ENCODE measurements at regions not wholly inside any gene's neighbourhood (a gene's known extent, or its start where the extent isn't known, plus 50 kb on each side); places are given as distances from the start of the nearest gene placed in this dataset.
"Not testable (repeated sequence)": the region's sequence is repeated elsewhere in the genome, so short reads cannot be mapped to it uniquely, and the experiment has no call there.

DNA sequence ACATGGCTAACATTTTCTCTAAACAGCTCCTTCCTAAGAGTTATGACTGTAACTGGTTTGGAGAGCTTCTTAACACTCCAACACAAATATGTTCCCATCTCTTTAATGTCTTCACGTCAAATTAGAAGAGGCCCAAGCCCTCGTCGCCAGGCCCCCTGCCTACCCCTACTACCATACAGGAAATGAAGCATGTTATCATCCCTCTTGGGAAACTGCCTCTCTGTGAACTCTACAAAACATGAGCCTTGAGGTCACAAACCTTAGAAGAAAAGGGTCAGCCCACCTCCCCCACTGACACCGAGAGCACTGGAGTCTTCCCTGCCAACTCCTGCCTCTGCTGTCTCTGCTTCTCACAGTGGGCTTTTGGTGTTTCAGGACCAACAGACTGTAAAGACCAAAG, 243.1 kb upstream of the STT3B start:
- DNase-seq (ENCODE audit: low read depth) = no peak

DNA sequence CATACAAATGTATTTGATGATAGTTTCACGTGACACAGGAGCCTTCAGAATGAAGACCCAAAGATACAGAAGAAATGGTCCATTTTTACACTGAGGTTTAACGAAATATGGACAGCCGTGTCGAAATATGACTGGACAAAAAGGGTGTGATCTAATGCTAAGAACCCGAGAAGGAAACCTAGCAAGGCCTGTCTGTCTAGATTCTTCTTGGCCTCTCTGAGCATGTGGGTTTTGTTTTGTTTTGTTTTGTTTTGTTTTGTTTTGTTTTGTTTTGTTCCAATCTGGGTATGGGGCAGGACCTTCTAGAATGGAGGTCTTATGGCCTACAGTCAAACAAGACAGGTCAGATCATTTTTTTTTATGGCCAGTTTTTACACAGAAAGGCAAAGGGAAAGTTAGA, 242.7 kb upstream of the STT3B start:
- no peak for DNase-seq (ENCODE audit: low read depth)

DNA sequence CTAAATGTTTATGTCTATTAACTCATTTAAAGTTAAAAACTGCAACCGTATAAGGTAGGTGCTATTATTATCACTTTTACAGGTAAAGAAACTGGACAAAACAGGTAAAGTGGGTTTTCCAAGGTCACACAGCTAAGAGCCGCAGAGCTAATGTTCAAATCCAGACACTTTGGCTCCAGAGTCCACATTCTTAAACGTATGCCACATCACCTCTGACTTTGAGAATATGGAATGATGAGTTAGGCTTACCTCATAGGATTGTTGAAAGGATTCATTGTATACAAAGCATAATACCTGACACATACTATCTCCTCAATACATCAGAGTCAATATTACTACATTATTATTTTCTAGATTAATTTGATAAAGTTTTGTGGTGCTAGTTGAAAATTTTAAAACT, 240.9 kb upstream of the STT3B start:
- no peak for DNase-seq (ENCODE audit: low read depth)

DNA sequence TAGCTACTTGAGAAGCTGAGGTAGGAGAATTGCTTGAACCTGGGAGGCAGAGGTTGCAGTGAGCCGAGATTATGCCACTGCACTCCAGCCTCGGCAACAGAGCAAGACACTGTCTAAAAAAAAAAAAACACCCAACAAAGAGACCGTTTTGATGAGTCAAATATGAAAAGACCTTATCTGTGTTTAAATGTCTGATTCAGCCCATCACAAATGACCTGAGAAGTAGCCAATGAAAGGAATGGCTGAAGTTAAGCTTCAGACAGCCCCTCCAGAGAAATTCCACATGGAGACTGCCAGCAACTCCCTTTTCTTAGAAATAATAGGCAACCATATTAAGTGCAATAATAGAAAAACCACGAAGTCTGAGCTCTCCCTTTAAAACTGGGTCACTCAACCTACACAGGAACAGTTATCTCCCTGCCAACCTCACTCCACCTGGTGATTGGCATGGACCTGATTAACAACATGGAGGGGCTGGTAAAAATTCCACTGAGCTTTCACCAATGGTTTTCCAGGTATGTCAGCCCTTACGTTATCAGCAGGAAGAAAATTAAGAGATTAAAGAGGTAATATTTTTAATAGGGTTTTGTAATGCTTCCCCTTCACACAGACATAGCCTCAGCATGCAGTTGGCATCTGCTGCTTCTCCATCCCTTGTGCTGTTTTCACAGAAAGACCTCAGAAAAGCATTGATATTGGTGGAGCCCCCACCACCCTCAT, 238.1 kb upstream of the STT3B start:
- DNase-seq (ENCODE audit: low read depth) = no peak

DNA sequence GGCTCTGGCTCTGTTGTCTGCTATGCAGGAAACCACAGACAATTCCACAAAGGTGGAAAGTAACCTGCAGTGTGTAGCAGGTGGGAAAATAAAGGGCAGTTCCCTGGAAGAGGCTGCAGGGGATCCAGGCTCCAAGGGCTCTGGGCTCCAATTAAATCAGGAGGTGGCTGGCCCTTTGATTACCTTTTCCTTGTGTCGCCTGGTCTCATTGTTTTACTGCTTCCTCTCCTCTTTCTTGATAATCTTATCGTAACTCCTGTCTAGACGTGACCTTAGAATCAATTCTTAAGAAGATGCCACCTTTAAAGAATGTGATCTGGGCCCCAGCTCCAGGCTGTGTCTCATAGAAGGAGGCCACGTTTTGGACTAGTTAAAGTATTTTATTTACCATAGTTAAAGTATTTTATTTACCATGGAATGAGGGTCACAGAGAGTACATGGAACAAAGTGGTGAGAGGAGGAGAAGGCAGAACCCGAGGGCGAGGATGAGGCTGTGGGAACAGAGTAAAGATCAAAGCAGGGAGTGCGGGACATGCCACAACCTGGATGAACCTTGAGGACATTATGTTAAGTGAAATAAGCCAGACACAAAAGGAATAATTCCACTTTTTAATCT, 237.5 kb upstream of the STT3B start:
- DNase-seq (ENCODE audit: low read depth) = no peak

DNA sequence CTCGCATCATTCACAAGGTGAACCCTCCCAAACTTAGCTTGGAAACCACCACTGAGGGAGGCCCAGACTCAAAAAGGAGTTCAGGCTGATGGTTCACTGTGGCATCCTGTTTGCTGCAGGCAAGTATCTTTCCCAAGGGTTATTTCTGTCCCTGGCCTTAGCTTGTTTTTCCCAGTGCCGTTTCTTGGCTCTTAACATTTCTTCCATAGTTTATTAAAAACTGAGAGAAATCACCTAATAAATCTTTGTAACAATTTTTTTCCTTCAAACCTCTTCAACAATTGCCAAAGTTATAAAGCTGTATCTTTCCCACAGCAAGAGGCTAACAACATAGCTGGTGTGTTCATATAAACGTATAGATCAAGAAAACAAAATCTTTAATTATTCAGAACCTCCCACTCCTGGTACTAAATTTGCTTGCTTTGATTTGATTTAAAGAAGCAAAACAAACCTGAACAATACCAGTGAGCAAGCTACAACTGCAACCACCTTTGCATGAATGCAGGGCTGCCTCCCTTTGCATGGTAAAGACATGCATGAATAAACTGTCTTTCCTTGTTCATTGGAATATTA, 234.9 kb upstream of the STT3B start:
- DNase-seq (ENCODE audit: low read depth) = no peak

DNA sequence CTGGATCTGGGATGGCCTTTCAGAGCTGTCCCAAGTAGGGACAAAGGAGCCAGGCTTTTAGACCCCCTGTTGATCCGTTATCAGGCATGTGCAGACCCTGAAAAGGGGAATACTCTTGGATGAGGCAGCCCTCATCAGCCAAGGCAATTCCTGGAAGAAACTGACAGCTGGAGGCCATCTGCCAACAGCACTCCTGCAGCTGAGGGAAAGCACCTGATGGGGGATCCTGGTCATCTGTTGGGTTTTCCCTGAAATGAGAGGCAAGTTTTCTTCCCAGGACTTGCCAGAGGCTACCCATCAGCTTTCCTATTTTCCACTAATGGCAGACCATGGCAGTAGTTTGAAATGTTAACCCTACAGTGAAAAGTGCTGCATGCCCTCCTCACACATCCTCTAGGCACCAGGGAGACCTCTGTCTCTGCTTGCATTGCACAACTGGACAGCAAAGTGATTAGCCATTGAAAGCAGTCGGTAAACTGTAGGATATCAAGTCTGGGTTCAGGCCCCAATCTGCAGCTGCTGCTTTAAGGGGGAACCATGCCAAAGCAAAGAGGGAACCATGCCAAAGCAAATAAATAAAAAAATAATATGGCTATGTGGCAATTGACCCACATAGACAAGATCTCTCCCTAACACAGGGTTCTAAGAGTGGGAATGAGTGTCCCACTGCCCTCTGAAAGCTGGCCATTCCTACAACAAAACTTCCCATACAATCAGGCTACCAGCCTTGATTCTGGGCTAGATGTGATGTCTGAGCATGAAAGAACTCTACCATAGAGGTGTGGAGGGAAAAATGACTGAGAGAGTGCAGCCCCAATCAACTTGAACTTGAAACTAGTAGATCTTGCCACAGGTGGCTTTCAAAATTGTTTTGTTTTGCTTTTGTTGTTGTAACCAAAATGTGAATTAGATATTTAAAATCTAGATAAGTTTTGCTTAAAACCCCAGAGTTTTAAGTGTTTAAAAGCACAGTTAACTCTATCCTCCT, 232.0 kb upstream of the STT3B start:
- no peak for DNase-seq (ENCODE audit: low read depth)

DNA sequence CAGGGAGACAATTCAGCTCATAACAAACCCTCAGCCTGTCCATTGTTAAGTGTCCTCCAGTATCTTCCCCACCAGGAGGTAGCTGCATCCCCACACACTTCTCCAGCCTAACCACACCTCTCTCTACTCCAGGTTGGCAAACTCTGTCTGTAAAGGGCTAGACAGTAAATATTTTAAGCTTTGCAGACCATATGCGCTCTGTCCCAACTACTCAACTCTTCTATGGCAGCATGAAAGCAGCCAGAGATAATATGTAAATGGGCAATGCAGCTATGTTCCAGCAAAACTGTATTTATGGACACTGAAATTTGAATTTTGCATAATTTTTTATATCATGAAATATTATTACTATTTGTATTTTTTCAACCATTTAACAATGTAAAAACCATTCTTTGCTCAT, 230.4 kb upstream of the STT3B start:
- DNase-seq (ENCODE audit: low read depth) = no peak

DNA sequence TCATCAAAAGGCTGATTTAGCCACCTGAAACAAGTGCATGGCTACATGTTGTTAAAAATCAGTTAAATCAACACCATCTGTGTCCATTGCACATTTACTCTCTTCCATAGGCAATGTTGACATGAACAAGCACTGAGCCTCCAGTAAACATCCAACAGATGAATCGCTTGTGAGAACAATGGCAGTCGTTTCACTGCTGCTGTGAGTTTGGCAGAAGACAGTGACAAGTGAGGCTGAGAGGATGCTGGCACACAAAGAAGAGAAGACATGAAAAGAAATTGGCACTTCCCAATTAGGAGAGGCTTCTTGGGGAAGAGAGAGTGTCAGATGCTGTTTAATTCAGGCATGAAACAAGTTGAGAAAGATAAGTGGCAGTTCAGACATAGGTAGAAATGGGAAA, 227.4 kb upstream of the STT3B start:
- no peak for DNase-seq (ENCODE audit: low read depth)

DNA sequence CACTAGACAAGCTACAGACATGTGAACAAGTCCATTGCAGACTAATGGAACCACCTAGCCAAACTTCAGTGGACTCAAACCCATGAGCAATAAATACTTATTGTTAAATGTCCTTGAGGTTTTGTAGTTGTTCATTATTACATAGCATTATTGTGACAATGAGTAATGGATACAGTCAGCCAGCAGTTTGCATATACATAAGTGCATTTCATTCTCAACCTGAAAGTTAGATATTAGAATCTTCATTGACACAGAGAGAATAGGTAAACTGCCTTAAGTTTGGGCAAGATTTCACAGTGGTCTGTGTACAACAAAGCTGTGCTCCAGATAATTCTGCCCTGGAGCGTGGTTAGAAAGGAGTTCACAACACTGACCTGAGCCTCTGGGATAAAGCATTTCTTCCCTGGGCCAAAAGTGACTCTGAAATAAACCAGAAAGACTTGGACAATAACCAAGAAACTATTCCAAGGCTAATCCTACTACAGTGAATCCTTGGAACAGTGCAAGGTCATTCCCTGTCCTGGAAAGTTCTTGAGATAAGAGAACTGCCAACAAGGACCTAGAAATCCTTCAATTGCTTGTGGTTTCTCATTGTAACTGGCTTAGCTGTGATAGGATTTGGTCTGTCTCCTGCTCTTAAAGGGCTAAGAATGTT, 225.5 kb upstream of the STT3B start:
- DNase-seq (ENCODE audit: low read depth) = no peak

DNA sequence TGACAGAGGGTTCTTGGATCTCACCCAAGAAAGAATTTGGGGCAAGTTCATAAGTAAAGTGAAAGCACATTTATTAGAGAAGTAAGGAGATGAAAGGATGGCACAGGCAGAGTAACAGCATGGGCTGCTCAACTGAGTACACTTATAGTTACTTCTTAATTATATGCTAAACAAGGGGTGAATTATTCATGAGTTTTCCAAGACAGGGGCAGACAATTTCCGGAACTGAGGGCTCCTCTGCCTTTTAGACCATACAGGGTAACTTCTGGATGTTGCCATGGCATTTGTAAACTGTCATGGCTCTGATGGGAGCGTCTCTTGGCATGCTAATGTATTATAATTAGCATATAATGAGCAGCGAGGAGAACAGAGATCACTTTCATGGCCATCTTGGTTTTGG, 221.2 kb upstream of the STT3B start:
- DNase-seq (ENCODE audit: low read depth) = no peak

DNA sequence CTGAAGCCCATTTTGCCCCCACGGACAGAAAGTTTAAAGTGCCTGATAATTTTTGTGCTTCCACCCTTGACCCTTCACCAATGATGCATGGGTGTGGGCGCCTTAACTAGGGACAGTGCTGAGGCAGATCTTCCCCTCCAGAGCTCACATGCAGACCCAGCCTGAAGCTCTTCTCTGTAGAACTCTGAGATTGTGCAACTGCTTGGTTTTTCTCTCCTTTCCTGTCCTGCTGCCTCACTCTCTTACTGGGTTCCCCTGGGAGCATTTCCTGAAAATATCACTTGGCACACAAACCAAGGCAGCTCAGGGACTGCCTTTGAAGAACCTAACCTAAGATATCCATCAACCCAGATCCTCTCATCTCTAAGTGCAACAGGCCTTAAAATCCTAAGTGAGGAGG, 220.3 kb upstream of the STT3B start:
- DNase-seq (ENCODE audit: low read depth) = no peak

DNA sequence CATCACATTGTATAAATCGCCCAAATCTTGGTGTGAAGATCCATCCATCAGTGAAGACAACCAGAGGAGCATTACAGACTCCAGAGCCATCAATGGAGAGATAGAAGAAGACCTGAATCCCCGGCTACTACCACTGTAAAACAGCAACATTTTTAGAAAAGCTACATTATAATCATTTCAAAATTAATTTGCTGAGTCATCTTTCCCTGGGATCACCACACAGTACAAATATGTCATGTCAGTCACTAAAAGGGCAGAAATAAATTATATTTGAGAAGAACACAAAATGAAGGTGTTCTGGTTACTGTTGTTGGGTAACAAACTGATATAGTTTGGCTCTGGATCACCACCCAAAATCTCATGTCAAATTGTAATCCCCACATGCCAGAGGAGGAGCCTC, 218.5 kb upstream of the STT3B start:
- DNase-seq (ENCODE audit: low read depth) = no peak

DNA sequence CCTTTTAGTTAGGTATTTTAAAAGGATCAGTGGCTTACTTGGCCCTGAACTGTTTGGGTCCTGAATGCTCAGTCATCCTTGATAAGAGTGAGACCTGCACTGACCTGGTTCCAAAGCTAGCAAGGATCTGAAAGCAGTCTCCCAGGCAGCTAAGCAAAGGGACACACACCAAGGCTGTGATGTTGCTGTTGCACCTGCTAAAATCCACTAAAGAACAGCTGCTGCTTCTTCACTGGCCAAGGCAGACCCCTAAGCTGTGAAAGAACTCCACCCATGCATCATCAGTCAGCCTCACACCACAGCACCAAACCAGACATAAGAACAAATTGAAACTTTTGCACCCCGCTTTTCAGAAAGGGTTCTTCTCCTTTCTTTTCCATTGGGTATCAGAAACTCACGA, 213.4 kb upstream of the STT3B start:
- no peak for DNase-seq (ENCODE audit: low read depth)

DNA sequence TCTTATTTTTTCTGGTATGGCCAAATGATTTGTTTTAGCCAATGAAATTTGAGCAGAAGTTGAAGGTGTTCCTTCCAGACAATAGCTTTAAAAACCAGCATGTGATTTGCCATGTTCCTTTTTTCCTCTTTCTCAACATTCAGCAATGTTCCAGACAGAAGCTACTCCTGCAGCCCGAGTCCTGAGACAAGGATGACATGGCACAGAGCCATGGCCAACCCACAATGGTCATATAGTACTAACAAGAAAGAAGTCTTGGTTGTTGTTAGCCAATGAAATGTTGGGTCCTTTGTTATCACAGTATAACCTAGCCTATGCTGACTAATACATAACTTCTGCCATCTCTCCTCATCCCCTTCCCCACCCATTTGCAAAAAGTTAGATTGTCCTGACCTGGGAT, 211.1 kb upstream of the STT3B start:
- DNase-seq (ENCODE audit: low read depth) = no peak

DNA sequence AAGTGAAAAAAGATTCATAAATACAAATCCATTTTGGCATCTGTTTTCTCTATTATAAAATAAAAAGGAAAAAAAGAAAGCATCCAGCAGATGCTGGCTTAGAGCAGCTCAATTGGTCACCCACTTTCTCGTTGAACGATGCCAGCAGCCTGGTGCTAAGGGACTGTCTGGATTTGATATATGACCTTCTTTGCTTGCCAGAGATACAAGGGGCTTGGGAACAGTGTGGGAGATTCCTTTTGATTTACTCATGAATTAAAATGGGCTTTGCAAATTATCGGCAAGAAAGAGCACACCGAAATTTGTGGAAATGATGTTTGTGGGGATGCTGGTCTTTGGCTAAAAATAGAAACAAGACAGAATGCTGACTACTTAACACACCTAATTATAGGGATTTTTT, 210.3 kb upstream of the STT3B start:
- no peak for DNase-seq (ENCODE audit: low read depth)

DNA sequence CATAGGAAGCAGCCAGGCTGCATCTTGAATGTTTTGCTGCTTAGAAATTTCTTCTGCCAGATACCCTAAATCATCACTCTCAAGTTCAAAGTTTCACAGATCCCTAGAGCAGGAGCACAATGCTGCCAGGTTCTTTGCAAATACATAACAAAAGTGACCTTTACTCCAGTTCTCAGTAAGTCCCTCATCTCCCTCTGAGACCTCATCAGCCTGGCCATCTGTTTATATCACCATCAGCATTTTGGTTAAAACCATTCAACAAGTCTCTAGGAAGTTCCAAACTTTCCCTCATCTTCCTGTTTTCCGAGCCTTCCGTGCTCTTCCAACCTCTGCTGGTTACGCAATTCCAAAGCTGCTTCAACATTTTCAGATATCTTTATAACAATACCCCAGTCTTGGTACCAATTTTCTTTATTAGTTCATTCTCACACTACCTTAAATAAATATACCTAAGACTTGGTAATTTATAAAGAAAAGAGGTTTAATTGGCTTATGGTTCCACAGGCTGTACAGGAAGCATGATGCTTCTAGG, 204.8 kb upstream of the STT3B start:
- DNase-seq (ENCODE audit: low read depth) = not testable (repeated sequence)

DNA sequence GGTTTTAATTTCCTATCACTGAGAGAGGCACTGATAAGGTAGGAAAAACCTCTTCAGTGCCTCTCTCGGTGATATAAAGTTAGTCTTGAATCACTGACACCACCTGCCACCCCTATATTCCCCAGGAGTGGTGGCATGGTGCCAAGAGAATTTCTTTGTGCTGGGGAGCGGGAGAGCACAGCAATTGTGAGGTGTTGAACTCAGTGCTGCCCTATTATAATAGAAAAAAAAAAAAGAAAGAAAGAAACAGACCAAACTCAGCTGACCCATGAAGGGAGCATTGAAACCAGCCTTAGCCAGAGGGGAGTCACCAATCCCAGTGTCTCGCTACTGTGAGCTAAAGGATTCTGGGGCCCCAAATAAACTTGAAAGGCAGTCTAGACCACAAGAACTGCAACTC, 201.4 kb upstream of the STT3B start:
- DNase-seq (ENCODE audit: low read depth) = no peak

DNA sequence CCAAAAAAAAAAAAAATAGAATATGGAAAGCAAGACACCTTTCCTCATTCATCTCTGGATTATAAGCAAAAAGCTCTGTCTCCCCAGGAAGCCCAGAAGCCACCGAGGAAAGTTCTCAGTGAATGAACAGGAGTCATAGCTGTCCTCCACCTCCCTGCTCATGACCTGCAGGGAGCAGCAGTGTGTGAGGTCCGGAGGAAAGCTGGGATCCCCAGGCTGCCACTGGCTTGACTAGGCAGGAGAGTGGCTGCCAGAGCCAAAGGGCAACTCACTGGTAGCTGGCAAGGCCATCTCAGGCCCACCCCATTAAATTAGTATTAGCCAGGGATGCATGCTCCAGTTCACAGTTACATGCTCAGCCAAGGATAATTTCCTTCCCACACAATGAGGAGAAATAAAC, 191.6 kb upstream of the STT3B start:
- DNase-seq (ENCODE audit: low read depth) = peak; percentile 11

DNA sequence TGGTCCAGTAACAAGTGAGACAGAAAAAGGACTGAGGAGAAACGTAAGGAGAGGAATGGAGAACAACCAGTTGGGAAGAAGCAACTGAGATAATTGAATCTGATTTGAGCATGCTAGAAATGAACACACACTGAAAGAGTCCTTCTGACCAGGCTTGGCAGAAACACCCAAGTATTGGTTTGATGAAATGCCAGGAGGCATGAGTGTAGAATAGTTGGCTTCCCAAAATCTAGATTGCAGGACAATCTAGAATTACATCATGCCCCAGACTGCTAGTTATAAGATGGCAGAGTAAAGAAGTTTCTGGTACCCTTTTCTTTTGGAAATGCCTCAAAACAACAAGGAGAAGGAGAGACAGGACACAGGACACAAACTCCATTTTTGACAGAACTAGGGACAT, 189.7 kb upstream of the STT3B start:
- peak; percentile 19 for DNase-seq (ENCODE audit: low read depth)

DNA sequence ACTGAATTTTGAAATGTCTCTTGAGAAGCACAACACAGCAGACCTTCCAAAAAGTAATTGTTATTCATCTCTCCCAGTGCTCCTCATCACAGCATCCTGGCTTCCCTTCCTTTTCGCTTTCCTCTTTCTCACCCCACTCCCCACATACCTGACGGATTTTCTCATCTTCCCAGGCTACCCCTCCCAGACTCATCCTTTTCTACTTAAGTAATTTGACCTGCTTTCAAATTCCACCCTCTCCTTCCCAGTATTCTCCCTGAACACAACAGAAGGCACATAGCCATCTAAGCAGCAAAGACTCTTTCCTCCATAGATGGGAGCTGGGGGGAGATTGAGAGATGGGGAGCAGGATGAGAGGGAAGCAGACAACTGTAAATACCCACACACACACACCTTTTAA, 187.1 kb upstream of the STT3B start:
- DNase-seq (ENCODE audit: low read depth) = no peak

DNA sequence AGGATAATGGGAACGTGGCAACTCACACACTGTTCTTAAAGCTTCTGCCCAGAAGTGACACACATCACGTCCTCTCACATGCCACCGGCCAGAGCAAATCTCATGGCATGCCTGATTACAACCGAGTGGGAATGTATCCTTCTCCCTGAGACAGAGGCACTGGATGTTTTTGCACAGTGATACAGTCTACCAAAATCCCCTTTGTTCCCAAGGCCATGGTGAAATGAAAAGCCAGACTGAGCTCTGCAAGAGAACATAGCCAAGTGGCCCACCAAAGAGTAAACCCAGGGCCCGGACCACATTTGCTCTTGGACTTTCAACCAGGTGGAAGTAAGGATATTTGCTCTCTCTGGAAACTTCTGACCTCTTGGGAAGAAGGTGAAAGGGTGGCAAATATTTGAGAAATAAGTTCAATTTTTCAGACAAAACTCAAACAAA, 186.2 kb upstream of the STT3B start:
- no peak for DNase-seq (ENCODE audit: low read depth)

Data from EH (cell line).